Hepatocyte (in vitro differentiated cells): ENCODE measurements at regions not wholly inside any gene's neighbourhood (a gene's known extent, or its start where the extent isn't known, plus 50 kb on each side); places are given as distances from the start of the nearest gene placed in this dataset.

Experiments
- DNase-seq: peaks from one replicate; pipeline ENCODE4 v3.0.0-alpha.2; 2016; ENCODE audit warnings: low spot score
- H2AFZ ChIP-seq: fragments of 200-600 bp; sonication (generic); 2 replicates; pipeline ENCODE4 v1.6.0; 2016; ENCODE audit warnings: antibody characterized with exemption, mild to moderate bottlenecking
- H3K27ac ChIP-seq: fragments of 200-600 bp; sonication (generic); 2 replicates; pipeline ENCODE4 v1.5.1; 2016; ENCODE audit warnings: mild to moderate bottlenecking
- H3K27me3 ChIP-seq: fragments of 200-600 bp; sonication (generic); 2 replicates; pipeline ENCODE4 v1.6.1; 2016
- H3K36me3 ChIP-seq: fragments of 200-600 bp; sonication (generic); replicated peaks from 2 replicates; pipeline ENCODE4 v1.5.1; 2016; ENCODE audit warnings: low read depth; ENCODE audit not compliant: insufficient read depth
- H3K4me1 ChIP-seq: fragments of 200-600 bp; sonication (generic); 2 replicates; pipeline ENCODE4 v1.5.1; 2016; ENCODE audit warnings: mild to moderate bottlenecking, moderate library complexity; ENCODE audit not compliant: insufficient read depth
- H3K4me2 ChIP-seq: fragments of 200-600 bp; sonication (generic); 2 replicates; pipeline ENCODE4 v1.6.0; 2016
- H3K4me3 ChIP-seq: fragments of 200-600 bp; sonication (generic); 2 replicates; pipeline ENCODE4 v1.5.1; 2016; ENCODE audit warnings: mild to moderate bottlenecking
- H3K79me2 ChIP-seq: fragments of 200-600 bp; sonication (generic); 2 replicates; pipeline ENCODE4 v1.6.0; 2017; ENCODE audit warnings: mild to moderate bottlenecking
- H3K9me2 ChIP-seq: fragments of 200-600 bp; sonication (generic); replicated peaks from 2 replicates; pipeline ENCODE4 v1.6.0; 2017; ENCODE audit warnings: mild to moderate bottlenecking; ENCODE audit not compliant: insufficient read depth
- H3K9me3 ChIP-seq: fragments of 200-600 bp; sonication (generic); 2 replicates; pipeline ENCODE4 v1.5.1; 2016; ENCODE audit warnings: low read depth, mild to moderate bottlenecking
- H4K20me1 ChIP-seq: fragments of 200-600 bp; sonication (generic); 2 replicates; pipeline ENCODE4 v1.6.0; 2016; ENCODE audit warnings: mild to moderate bottlenecking; ENCODE audit not compliant: insufficient read depth, poor library complexity, severe bottlenecking
- CTCF ChIP-seq: fragments of 200-600 bp; sonication (generic); IDR thresholded peaks from 2 replicates; pipeline ENCODE4 v1.5.1; 2016; ENCODE audit warnings: antibody characterized with exemption, mild to moderate bottlenecking; ENCODE audit not compliant: poor library complexity
- EZH2 ChIP-seq: fragments of 200-600 bp; sonication (generic); IDR thresholded peaks from 2 replicates; pipeline ENCODE4 v1.6.1; 2016; ENCODE audit warnings: antibody characterized with exemption, mild to moderate bottlenecking, borderline replicate concordance
- EZH2phosphoT487 ChIP-seq: fragments of 200-600 bp; sonication (generic); IDR thresholded peaks from one replicate; pipeline ENCODE4 v1.6.1; 2018; ENCODE audit warnings: antibody characterized with exemption, mild to moderate bottlenecking, low read depth, moderate library complexity; ENCODE audit not compliant: unreplicated experiment, severe bottlenecking
- WGBS: methylation state at CpG from one replicate; pipeline ENCODE4 v1.1.6; 2016; ENCODE audit warnings: low lambda C conversion rate; ENCODE audit errors: missing lambda C conversion rate; 5-methylcytosine and 5-hydroxymethylcytosine counted together

- DNase-seq, result no peak
- Histone ChIP-seq H3K36me3 (no peaks in the 10 kb centered on the region), H3K4me3 (no peak overlapping the region), H3K4me1 (peaks cover 43% of the 10 kb centered on the region), H3K79me2 (no peaks in the 10 kb centered on the region), H4K20me1 (no peaks in the 10 kb centered on the region), H3K9me3 (no peaks in the 10 kb centered on the region), H3K4me2 (no peak overlapping the region), H3K9me2 (no peaks in the 10 kb centered on the region), H3K27ac (no peak overlapping the region), H3K27me3 (no peaks in the 10 kb centered on the region), H2AFZ (no peak overlapping the region)
- 90% methylated on average over 5 of the region's 5 CpGs for WGBS
- no peak for TF ChIP-seq EZH2phosphoT487
- TF ChIP-seq CTCF, result no peak
- no peak for TF ChIP-seq EZH2
Observed at GRCh38 chrX:39909996-39910395, 187.8 kb downstream of the BCOR start.

GRCh38 chrX:39910651-39911050, 187.1 kb downstream of the BCOR start:
- H3K27ac ChIP-seq, result no peak overlapping the region
- H3K9me3 ChIP-seq, result no peaks in the 10 kb centered on the region
- no peaks in the 10 kb centered on the region for H3K9me2 ChIP-seq
- 88% methylated on average over 17 of the region's 17 CpGs for WGBS
- TF ChIP-seq CTCF (no peak), EZH2phosphoT487 (no peak), EZH2 (no peak)
- H4K20me1 ChIP-seq, result no peaks in the 10 kb centered on the region
- no peaks in the 10 kb centered on the region for H3K79me2 ChIP-seq
- no peak overlapping the region for H2AFZ ChIP-seq
- H3K4me3 ChIP-seq, result no peak overlapping the region
- no peak for DNase-seq
- no peaks in the 10 kb centered on the region for H3K36me3 ChIP-seq
- H3K27me3 ChIP-seq, result no peaks in the 10 kb centered on the region
- H3K4me2 ChIP-seq, result no peak overlapping the region
- H3K4me1 ChIP-seq, result peaks cover 37% of the 10 kb centered on the region

GRCh38 chrX:39911278-39911897, 186.4 kb downstream of the BCOR start:
- Histone ChIP-seq H4K20me1 (no peaks in the 10 kb centered on the region), H3K4me2 (no peak overlapping the region), H3K4me3 (no peak overlapping the region), H3K9me2 (no peaks in the 10 kb centered on the region), H3K9me3 (no peaks in the 10 kb centered on the region), H2AFZ (no peak overlapping the region), H3K27ac (no peak overlapping the region), H3K36me3 (no peaks in the 10 kb centered on the region), H3K27me3 (no peaks in the 10 kb centered on the region), H3K79me2 (no peaks in the 10 kb centered on the region), H3K4me1 (peaks cover 29% of the 10 kb centered on the region)
- no peak for TF ChIP-seq CTCF
- no peak for TF ChIP-seq EZH2phosphoT487
- TF ChIP-seq EZH2, result no peak
- 92% methylated on average over 14 of the region's 14 CpGs for WGBS
- DNase-seq, result no peak
